Tibial artery (tissue), 4 donors: ENCODE measurements at regions not wholly inside any gene's neighbourhood (a gene's known extent, or its start where the extent isn't known, plus 50 kb on each side); places are given as distances from the start of the nearest gene placed in this dataset.

Experiments
- DNase-seq, 2 donors: peaks; one replicate each; pipeline ENCODE4 v3.0.0-alpha.2; 2019
- H3K27ac ChIP-seq, 2 donors: fragments of 200-600 bp; sonication (generic) in 1 of 2; 1 replicate in 1 of 2; 2 replicates in 1 of 2; pipeline ENCODE4 v1.5.1; 2018 to 2019; ENCODE audit warnings: mild to moderate bottlenecking in 1 of 2
- H3K27me3 ChIP-seq, 2 donors: fragments of 200-600 bp; sonication (generic) in 1 of 2; one replicate each; pipeline versions ENCODE4 v1.5.1 to v1.6.0; 2016 to 2019
- H3K36me3 ChIP-seq, 3 donors: fragments of 200-600 bp; sonication (generic) in 2 of 3; one replicate each; pipeline ENCODE4 v1.5.1; 2016 to 2019; ENCODE audit warnings: mild to moderate bottlenecking in 2 of 3
- H3K4me1 ChIP-seq, 4 donors: fragments of 200-600 bp; sonication (generic) in 2 of 4; 1 replicate in 3 of 4; 2 replicates in 1 of 4; pipeline ENCODE4 v1.5.1; 2016 to 2019
- H3K4me3 ChIP-seq, 2 donors: fragments of 200-600 bp; sonication (generic) in 1 of 2; 1 replicate in 1 of 2; 2 replicates in 1 of 2; pipeline ENCODE4 v1.5.1; 2018 to 2019; ENCODE audit warnings: mild to moderate bottlenecking in 2 of 2
- H3K9me3 ChIP-seq, 3 donors: fragments of 200-600 bp; sonication (generic) in 1 of 3; one replicate each; pipeline ENCODE4 v1.5.1; 2016 to 2019
- intact Hi-C: fragments of 100-400 bp; cut with DNase I; formaldehyde crosslinking; loops from one replicate; pipeline ENCODE4 v1.15.0; 2023; ENCODE audit warnings: low total_unique reads
- TF ChIP-seq, protein P1 (sequence below), 2 experiments: fragments of 200-600 bp in 1 of 2; fragments of 450-650 bp in 1 of 2; IDR thresholded peaks; one replicate each; pipeline ENCODE4 v1.5.1; 2017 to 2019; ENCODE audit warnings: antibody characterized with exemption in 2 of 2, mild to moderate bottlenecking in 1 of 2, moderate library complexity in 1 of 2

DNA sequence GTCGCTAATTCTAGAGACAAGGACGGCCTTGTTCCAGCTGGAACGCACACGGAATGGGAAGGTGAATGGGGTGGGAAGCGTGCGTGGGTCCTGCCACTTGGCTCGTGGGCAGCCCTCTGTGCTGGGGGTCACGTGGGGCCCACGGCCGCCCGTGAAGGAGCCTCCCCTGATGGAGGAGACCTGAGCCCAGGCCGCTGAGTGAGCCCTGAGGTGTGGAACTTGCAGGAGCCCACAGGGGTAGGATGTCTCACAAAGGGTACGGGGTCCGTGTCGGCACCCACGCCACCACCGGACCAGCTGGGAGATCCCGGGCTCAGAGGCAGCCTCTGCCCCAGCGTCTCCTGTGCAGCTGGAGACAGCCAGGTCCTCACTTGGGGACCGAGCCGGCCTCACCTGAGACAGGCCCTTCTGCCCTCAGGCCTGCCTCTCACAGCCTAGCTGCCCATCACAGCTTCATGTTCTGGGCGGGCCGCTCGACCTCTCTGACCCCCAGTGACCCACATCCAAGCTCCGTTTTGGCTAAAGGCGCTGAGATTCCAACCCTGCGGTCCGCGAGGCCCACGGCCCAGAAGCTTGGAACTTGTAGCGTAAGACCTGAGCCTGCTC lies 84.8 kb downstream of the FOXL3 start:
- Histone ChIP-seq H3K9me3 (no peaks in the 10 kb centered on the region), H3K36me3 (no peaks in the 10 kb centered on the region), H3K4me1 (peaks cover 0 to 11% (median 5%) of the 10 kb centered on the region in 4 donors), H3K27ac (no peak overlapping the region), H3K4me3 (no peak overlapping the region), H3K27me3 (peaks cover 0 to 29% of the 10 kb centered on the region in 2 donors)
- intact Hi-C loops = no loop called here
- TF ChIP-seq, protein P1, sequence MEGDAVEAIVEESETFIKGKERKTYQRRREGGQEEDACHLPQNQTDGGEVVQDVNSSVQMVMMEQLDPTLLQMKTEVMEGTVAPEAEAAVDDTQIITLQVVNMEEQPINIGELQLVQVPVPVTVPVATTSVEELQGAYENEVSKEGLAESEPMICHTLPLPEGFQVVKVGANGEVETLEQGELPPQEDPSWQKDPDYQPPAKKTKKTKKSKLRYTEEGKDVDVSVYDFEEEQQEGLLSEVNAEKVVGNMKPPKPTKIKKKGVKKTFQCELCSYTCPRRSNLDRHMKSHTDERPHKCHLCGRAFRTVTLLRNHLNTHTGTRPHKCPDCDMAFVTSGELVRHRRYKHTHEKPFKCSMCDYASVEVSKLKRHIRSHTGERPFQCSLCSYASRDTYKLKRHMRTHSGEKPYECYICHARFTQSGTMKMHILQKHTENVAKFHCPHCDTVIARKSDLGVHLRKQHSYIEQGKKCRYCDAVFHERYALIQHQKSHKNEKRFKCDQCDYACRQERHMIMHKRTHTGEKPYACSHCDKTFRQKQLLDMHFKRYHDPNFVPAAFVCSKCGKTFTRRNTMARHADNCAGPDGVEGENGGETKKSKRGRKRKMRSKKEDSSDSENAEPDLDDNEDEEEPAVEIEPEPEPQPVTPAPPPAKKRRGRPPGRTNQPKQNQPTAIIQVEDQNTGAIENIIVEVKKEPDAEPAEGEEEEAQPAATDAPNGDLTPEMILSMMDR (IDR thresholded peaks at IDR 0.05) = no peak
- DNase-seq = peak in 1 of 2 donors; percentile 57

DNA sequence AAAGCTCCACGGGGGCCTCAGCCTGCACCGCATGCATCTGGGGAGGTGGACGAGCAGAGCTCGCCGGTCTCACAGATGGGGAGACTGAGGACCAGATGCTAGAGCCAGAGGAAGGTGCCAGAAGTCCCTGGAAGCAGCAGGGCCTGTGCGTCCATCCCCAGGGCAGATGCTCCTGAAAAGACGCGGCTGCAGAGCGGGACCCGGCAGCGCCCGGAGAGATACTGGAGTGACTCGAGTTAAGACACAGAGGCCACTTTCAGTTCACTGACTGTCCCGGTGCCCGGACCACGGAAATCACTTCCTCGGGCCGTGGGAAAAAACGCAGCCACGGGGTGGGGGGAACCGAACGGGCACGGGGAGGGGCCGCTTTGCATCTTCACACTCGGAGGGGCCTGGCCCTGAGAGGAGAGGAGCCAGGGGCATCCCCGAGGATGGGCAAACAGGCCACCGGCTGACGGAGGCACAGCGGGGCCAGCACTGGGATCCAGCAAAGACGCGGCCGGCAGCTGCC lies 85.4 kb downstream of the FOXL3 start:
- H3K4me1 ChIP-seq = peaks cover 0 to 15% (median 7%) of the 10 kb centered on the region in 4 donors
- H3K4me3 ChIP-seq = no peak overlapping the region
- intact Hi-C loops = no loop called here
- peak; percentile 17 to 62 for DNase-seq
- H3K9me3 ChIP-seq = no peaks in the 10 kb centered on the region
- H3K27ac ChIP-seq = no peak overlapping the region
- TF ChIP-seq, protein P1 (IDR thresholded peaks at IDR 0.05) = no peak
- peaks cover 0 to 34% of the 10 kb centered on the region in 2 donors for H3K27me3 ChIP-seq
- H3K36me3 ChIP-seq = no peaks in the 10 kb centered on the region

DNA sequence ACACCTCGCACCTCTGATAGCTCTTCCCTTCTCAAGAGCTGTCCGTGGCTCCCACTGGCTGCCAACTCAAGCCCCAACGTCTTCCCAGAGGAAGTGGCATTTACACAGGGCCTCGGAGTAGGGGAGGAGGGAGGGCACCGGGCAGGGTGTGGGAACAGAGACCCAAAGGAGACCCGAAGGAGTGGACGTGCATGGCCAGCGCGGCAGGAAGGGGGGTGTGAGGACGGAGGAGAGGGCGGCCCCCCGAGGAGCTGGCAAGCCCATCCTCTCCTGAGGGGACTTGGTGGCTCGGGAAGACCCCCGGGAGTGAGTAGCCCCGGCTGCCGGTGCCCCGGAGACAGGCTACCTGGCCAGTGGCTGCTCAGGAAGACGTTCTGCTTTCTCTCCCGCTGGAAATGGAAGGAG lies 85.9 kb downstream of the FOXL3 start:
- H3K4me1 ChIP-seq = peaks cover 0 to 15% (median 7%) of the 10 kb centered on the region in 4 donors
- peak in 1 of 2 donors; percentile 49 for DNase-seq
- intact Hi-C loops = no loop called here
- no peaks in the 10 kb centered on the region for H3K9me3 ChIP-seq
- TF ChIP-seq, protein P1 (IDR thresholded peaks at IDR 0.05) = no peak
- no peak overlapping the region for H3K27ac ChIP-seq
- no peaks in the 10 kb centered on the region for H3K36me3 ChIP-seq
- H3K4me3 ChIP-seq = no peak overlapping the region
- H3K27me3 ChIP-seq = peaks cover 0 to 38% of the 10 kb centered on the region in 2 donors

DNA sequence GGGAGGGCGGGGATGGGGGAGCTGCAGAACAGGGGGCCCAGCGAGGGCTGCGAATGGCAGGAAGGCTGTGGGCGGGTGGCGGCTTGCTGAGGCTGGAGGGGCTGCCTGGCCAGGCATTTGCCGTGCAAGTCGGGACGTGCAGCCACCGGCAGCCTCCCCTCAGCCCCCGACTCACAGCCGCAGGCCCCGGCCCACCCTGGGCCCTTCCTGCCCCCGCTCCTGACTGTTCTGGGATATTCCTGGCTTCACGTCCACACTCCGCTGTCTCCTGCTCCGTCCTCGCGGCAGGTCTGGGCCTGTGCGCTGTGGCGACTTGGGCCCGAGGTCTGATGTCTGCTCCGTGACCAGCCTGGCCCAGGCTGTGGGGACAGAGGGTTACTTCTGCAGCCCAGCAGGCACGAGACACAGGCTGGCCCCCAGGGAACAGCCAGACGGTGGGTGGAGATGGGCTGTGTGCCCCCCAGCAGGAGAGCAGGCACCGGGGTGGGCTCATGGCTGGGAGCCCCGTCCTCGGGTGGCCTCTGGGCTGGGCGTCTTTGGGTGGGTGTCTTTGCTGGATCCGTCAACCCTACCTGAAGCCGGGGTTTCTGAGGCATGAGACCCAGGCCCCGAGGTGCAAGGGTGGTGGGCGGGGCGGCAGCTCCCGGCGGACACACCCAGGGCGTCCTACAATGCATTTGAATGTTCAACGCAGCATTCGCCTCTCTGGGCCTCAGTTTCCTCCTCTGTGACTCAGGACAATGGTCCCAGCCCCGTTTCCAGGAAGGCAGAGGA lies 86.5 kb downstream of the FOXL3 start:
- no peak overlapping the region for H3K4me3 ChIP-seq
- intact Hi-C loops = no loop called here
- peak; percentile 15 to 60 for DNase-seq

More for the DNA sequence above, 86.5 kb downstream of the FOXL3 start:
- TF ChIP-seq, protein P1 (IDR thresholded peaks at IDR 0.05) = no peak
- peaks cover 0 to 15% (median 7%) of the 10 kb centered on the region in 4 donors for H3K4me1 ChIP-seq
- H3K27ac ChIP-seq = no peak overlapping the region
- H3K36me3 ChIP-seq = no peaks in the 10 kb centered on the region
- no peaks in the 10 kb centered on the region for H3K9me3 ChIP-seq
- H3K27me3 ChIP-seq = peaks cover 0 to 39% of the 10 kb centered on the region in 2 donors
